Stimulated activated CD8-positive, alpha-beta memory T cell treated with anti-CD3 and anti-CD28 coated beads, Interleukin-7, amount 100 ng/mL, for 24 hours (primary cell): ENCODE measurements at regions not wholly inside any gene's neighbourhood (a gene's known extent, or its start where the extent isn't known, plus 50 kb on each side); places are given as distances from the start of the nearest gene placed in this dataset.
"Not testable (repeated sequence)": the region's sequence is repeated elsewhere in the genome, so short reads cannot be mapped to it uniquely, and the experiment has no call there.

Experiments
- DNase-seq: peaks from one replicate; pipeline ENCODE4 v3.0.0-alpha.2; 2020; ENCODE audit warnings: low read depth

- no peak for DNase-seq
Measured at GRCh38 chr2:193124815-193125214, 930.1 kb upstream of the TMEFF2 start.

GRCh38 chr2:193114827-193115226, 920.1 kb upstream of the TMEFF2 start:
- DNase-seq: no peak

GRCh38 chr2:193112986-193113385, 918.3 kb upstream of the TMEFF2 start:
- no peak for DNase-seq

- DNase-seq: no peak
Measured at GRCh38 chr2:193103064-193103463, 908.3 kb upstream of the TMEFF2 start.

GRCh38 chr2:193101591-193101990, 906.9 kb upstream of the TMEFF2 start:
- DNase-seq: no peak

GRCh38 chr2:193088026-193088425, 893.3 kb upstream of the TMEFF2 start:
- no peak for DNase-seq

- no peak for DNase-seq
Measured at GRCh38 chr2:193076995-193077394, 882.3 kb upstream of the TMEFF2 start.

GRCh38 chr2:193074933-193075332, 880.2 kb upstream of the TMEFF2 start:
- DNase-seq: no peak

GRCh38 chr2:193072647-193073046, 877.9 kb upstream of the TMEFF2 start:
- no peak for DNase-seq

GRCh38 chr2:193025556-193025955, 830.8 kb upstream of the TMEFF2 start:
- DNase-seq: not testable (repeated sequence)

- DNase-seq: no peak
Measured at GRCh38 chr2:193024791-193025190, 830.1 kb upstream of the TMEFF2 start.

GRCh38 chr2:193011870-193012269, 817.1 kb upstream of the TMEFF2 start:
- DNase-seq: no peak

- no peak for DNase-seq
Measured at GRCh38 chr2:192993059-192993458, 798.3 kb upstream of the TMEFF2 start.

GRCh38 chr2:192983173-192983572, 788.4 kb upstream of the TMEFF2 start:
- DNase-seq: no peak

- DNase-seq: no peak
Measured at GRCh38 chr2:192978395-192978794, 783.7 kb upstream of the TMEFF2 start.

- no peak for DNase-seq
Measured at GRCh38 chr2:192971981-192972380, 777.2 kb upstream of the TMEFF2 start.

GRCh38 chr2:192969055-192969454, 774.3 kb upstream of the TMEFF2 start:
- no peak for DNase-seq

- no peak for DNase-seq
Measured at GRCh38 chr2:192960945-192961344, 766.2 kb upstream of the TMEFF2 start.

GRCh38 chr2:192958615-192959014, 763.9 kb upstream of the TMEFF2 start:
- DNase-seq: not testable (repeated sequence)

- DNase-seq: no peak
Measured at GRCh38 chr2:192957425-192957824, 762.7 kb upstream of the TMEFF2 start.

GRCh38 chr2:192953116-192953515, 758.4 kb upstream of the TMEFF2 start:
- no peak for DNase-seq

GRCh38 chr2:192952245-192952644, 757.5 kb upstream of the TMEFF2 start:
- DNase-seq: no peak

GRCh38 chr2:192948316-192948715, 753.6 kb upstream of the TMEFF2 start:
- DNase-seq: no peak

- no peak for DNase-seq
Measured at GRCh38 chr2:192947352-192947751, 752.6 kb upstream of the TMEFF2 start.

GRCh38 chr2:192940767-192941166, 746.0 kb upstream of the TMEFF2 start:
- no peak for DNase-seq
